Fibroblast of the aortic adventitia (primary cell): ENCODE measurements at regions not wholly inside any gene's neighbourhood (a gene's known extent, or its start where the extent isn't known, plus 50 kb on each side); places are given as distances from the start of the nearest gene placed in this dataset.
"Not testable (repeated sequence)": the region's sequence is repeated elsewhere in the genome, so short reads cannot be mapped to it uniquely, and the experiment has no call there.

Experiments
- DNase-seq: peaks from one replicate; pipeline ENCODE4 v3.0.0-alpha.2; 2010; ENCODE audit warnings: low read depth
- H3K4me3 ChIP-seq: 2 replicates; pipeline ENCODE4 v1.5.1; 2011; ENCODE audit warnings: low read depth, mild to moderate bottlenecking, control low read depth, low read length, moderate library complexity
- TF ChIP-seq, protein P1 (sequence below): IDR thresholded peaks from 2 replicates; pipeline ENCODE4 v1.5.1; 2011; ENCODE audit warnings: mild to moderate bottlenecking, low read length, control low read depth, inconsistent platforms; ENCODE audit not compliant: insufficient read depth

DNA sequence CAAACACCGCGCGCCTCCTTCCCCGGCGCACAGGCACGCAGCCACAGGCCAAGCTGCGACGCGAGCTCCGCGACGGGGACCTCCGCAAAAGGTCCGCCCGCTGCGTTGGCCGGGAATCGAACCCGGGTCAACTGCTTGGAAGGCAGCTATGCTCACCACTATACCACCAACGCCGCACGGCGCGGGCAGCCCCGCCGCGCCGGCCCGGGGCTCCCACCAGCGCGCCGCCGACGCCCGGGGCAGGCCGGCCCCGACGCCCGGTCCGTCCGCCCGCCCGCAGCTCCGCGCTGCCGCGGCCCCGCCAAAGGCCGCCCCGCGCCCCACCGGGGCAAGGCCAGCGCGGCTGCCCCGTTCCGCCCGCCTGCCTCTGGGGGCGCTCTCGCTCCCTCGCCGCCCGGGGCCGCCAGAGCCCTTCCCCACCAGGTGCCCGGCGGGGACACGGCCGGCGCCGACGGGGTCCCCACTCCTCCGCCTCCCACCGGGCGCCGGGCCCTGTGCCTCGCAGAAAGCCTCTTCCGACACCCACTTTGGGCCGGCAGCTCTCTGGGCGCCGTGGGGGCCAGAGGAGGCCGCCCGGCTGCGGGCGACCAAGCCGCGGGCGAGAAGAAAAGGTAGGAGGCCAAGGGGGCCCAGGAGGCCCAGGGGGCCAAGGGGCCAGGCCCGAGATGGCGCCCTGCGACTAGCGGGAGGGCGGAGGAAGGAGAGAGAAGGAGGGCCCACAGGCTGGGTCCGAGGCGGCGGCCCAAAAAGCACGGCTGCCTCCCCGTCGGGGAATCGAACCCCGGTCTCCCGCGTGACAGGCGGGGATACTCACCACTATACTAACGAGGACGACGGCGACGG is 50.2 kb upstream of the FCGR2A start:
- DNase-seq, H3K4me3 ChIP-seq: not testable (repeated sequence)

DNA sequence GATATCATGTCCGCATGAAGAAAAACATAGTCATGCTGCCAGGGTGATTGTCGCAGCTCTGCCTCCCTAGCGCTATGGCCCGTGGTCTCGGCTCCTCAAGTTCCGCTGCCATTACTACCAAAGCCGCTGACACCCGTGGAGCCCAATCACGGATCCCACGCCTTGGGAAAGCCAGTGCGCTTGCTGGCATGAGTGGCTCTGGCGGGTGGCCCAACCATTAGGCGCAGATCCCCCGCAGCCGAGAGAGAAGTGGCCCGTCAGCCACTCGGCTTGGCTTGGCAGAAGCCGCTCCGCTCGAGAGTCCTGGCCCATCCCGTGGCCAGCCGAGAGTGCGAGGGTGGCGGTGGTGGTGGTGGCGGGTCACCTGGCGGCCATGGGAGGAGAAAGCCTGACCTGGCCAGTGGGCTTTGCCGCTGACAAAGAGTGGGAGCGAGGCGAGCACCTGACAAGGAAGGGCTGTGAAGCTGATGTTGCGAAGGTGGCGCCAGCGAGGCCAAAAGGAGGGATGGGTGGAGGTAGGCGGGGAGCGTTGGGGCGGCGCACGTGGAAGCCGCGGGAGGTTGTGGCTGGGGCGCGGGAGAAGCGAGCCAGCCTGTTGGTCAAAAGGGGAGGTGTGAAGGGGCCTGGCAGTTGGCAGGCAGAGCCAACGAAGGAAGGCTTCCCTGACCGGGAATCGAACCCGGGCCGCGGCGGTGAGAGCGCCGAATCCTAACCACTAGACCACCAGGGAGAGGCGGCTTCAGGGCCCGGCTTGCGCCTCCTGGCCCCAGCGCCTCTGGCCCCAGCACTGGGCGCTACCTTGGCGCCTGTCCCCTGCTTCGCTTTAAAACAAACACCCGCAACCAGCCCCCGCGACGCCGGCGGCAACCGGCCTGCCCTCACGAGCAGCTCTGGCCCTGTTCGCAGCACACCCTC is 51.0 kb upstream of the FCGR2A start:
- H3K4me3 ChIP-seq, DNase-seq: not testable (repeated sequence)

DNA sequence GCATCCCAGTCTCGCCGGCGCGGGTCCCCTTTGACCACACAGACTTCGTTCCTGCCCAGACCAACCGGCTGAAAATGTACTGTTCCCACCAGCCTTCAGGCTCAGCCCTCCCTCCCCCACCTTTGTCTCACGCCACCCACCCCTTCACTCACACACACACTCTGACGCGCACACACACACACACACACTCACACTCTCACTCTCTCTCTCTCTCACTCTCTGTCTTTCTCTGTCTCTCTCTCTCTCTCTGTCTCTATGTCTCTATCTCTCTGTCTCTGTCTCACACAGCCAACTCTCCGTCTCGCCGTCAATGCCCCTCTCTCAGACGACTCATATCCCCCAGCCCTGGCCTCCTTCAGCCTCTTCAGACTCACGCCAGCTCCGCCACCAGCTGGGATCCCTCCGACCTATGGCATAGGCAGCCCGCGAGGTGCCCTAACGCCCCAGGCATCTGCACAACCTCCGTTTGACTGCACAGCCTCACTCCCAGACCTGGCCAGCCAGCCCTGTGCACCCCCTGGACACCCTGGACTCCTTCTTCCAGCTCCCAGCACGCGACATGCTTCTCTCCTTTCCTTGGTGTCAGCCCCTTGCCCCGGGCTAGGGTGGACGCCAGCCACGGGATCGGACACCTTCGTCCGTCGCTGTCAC is 53.4 kb upstream of the FCGR2A start:
- DNase-seq = not testable (repeated sequence)

DNA sequence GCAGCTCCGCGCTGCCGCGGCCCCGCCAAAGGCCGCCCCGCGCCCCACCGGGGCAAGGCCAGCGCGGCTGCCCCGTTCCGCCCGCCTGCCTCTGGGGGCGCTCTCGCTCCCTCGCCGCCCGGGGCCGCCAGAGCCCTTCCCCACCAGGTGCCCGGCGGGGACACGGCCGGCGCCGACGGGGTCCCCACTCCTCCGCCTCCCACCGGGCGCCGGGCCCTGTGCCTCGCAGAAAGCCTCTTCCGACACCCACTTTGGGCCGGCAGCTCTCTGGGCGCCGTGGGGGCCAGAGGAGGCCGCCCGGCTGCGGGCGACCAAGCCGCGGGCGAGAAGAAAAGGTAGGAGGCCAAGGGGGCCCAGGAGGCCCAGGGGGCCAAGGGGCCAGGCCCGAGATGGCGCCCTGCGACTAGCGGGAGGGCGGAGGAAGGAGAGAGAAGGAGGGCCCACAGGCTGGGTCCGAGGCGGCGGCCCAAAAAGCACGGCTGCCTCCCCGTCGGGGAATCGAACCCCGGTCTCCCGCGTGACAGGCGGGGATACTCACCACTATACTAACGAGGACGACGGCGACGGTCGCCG is 57.4 kb upstream of the FCGR2A start:
- not testable (repeated sequence) for H3K4me3 ChIP-seq, DNase-seq

More for the DNA sequence above, 53.4 kb upstream of the FCGR2A start:
- H3K4me3 ChIP-seq = not testable (repeated sequence)

DNA sequence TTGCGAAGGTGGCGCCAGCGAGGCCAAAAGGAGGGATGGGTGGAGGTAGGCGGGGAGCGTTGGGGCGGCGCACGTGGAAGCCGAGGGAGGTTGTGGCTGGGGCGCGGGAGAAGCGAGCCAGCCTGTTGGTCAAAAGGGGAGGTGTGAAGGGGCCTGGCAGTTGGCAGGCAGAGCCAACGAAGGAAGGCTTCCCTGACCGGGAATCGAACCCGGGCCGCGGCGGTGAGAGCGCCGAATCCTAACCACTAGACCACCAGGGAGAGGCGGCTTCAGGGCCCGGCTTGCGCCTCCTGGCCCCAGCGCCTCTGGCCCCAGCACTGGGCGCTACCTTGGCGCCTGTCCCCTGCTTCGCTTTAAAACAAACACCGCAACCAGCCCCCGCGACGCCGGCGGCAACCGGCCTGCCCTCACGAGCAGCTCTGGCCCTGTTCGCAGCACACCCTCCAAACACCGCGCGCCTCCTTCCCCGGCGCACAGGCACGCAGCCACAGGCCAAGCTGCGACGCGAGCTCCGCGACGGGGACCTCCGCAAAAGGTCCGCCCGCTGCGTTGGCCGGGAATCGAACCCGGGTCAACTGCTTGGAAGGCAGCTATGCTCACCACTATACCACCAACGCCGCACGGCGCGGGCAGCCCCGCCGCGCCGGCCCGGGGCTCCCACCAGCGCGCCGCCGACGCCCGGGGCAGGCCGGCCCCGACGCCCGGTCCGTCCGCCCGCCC is 58.1 kb upstream of the FCGR2A start:
- DNase-seq = not testable (repeated sequence)

DNA sequence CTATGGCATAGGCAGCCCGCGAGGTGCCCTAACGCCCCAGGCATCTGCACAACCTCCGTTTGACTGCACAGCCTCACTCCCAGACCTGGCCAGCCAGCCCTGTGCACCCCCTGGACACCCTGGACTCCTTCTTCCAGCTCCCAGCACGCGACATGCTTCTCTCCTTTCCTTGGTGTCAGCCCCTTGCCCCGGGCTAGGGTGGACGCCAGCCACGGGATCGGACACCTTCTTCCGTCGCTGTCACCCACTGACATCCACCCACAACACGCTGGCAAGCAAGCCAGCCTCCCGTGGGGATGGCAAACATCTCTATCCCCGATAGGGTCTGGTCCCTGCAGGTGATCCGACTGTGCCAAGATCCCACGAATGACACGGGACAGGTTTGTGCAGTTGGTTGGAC is 60.5 kb upstream of the FCGR2A start:
- H3K4me3 ChIP-seq = not testable (repeated sequence)

More for the DNA sequence above, 58.1 kb upstream of the FCGR2A start:
- H3K4me3 ChIP-seq = not testable (repeated sequence)

DNA sequence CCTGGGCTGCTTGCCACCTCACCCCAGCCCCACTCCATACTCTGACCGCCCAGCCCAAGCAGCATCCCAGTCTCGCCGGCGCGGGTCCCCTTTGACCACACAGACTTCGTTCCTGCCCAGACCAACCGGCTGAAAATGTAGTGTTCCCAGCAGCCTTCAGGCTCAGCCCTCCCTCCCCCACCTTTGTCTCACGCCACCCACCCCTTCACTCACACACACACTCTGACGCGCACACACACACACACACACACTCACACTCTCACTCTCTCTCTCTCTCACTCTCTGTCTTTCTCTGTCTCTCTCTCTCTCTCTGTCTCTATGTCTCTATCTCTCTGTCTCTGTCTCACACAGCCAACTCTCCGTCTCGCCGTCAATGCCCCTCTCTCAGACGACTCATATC is 61.0 kb upstream of the FCGR2A start:
- not testable (repeated sequence) for DNase-seq, H3K4me3 ChIP-seq

More for the DNA sequence above, 60.5 kb upstream of the FCGR2A start:
- not testable (repeated sequence) for DNase-seq

DNA sequence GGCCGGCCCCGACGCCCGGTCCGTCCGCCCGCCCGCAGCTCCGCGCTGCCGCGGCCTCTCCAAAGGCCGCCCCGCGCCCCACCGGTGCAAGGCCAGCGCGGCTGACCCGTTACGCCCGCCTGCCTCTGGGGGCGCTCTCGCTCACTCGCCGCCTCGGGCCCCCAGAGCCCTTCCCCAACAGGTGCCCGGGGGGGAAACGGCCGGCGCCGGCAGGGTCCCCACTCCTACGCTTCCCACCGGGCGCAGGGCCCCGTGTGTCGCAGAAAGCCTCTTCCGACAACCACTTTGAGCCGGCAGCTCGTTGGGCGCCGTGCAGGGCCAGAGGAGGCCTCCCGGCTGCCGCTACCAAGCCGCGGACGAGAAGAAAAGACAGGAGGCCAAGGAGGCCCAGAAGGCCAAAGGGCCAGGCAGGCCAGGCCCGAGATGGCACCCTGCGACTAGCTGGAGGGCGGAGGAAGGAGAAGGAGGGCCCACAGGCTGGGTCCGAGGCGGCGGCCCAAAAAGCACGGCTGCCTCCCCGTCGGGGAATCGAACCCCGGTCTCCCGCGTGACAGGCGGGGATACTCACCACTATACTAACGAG is 64.9 kb upstream of the FCGR2A start:
- TF ChIP-seq, protein P1, sequence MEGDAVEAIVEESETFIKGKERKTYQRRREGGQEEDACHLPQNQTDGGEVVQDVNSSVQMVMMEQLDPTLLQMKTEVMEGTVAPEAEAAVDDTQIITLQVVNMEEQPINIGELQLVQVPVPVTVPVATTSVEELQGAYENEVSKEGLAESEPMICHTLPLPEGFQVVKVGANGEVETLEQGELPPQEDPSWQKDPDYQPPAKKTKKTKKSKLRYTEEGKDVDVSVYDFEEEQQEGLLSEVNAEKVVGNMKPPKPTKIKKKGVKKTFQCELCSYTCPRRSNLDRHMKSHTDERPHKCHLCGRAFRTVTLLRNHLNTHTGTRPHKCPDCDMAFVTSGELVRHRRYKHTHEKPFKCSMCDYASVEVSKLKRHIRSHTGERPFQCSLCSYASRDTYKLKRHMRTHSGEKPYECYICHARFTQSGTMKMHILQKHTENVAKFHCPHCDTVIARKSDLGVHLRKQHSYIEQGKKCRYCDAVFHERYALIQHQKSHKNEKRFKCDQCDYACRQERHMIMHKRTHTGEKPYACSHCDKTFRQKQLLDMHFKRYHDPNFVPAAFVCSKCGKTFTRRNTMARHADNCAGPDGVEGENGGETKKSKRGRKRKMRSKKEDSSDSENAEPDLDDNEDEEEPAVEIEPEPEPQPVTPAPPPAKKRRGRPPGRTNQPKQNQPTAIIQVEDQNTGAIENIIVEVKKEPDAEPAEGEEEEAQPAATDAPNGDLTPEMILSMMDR = peak; percentile 38
- peak overlapping the region; percentile 55 for H3K4me3 ChIP-seq
- peak; percentile 42 for DNase-seq

DNA sequence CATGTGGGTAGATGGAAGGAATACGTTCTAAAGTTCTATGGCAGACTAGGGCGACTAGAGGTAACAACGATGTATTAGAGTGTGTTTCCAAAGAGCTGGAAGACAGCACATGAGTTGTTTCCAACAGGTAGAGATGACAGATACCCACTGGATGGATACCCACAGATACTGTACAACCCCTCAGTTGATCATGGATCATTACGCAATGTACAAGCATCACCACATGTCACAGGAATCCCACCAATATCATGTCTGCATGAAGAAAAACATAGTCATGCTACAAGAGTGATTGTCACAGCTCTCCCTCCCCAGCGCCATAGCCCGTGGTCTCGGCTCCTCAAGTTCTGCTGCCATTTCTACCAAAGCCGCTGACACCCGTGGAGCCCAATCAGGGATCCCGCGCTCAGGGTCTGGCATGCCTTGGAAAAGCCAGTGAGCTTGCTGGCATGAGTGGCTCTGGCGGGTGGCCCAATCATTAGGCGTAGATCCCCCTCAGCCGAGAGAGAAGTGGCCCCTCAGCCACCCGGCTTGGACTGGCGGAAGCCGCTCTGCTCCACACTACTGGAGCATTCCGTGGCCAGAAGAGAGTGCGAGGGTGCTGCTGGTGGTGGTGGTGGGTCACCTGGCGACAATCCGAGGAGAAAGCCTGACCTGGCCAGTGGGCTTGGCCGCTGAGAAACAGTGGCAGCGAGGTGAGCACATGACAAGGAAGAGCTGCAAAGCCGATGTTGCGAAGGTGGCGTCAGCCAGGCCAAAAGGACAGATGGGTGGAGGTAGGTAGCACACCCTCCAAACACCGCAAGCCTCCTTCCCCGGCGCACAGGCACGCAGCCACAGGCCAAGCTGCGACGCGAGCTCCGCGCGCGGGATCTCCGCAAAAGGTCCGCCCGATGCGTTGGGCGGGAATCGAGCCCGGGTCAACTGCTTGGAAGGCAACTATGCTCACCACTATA is 65.7 kb upstream of the FCGR2A start:
- H3K4me3 ChIP-seq = peak overlapping the region; percentile 35
- TF ChIP-seq, protein P1 = no peak
- peak; percentile 30 for DNase-seq

DNA sequence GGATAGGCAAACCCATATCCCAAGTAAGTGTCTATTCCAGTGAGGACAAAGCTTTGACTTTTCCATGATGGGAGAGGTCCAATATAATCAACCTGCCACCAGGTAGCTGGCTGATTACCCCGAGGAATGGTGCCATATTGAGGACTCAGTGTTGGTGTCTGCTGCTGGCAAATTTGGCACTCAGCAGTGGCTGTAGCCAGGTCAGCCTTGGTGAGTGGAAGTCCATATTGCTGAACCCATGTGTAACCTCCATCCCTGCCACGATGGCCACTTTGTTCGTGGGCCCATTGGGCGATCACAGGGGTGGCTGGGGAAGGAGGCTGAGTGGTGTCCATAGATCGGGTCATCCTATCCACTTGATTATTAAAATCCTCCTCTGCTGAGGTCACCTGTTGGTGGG is 65.5 kb upstream of the CFAP126 start:
- not testable (repeated sequence) for H3K4me3 ChIP-seq, DNase-seq
